ENCODE measurements at regions not wholly inside any gene's neighbourhood (a gene's known extent, or its start where the extent isn't known, plus 50 kb on each side); places are given as distances from the start of the nearest gene placed in this dataset.

DNA sequence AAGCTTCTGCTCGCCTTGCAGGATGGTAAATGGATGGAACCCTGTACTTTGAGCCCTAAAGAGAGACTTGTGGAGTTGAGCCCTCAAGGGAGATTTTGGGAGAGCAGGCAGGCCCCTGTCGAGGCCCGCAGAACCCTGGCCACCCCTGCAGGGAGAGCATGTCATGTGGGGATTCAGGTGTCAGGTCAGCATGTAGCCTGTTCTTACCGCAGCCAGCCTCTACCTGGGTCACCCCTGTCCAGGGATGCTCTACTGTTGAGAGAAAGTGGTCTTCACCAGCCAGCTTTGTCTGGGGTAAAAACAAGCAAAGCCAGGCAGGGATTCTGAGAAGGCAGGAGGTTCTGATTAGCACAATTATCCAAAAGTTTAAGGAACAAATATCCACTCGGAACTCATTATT, 55.6 kb upstream of the PROKR2 start:
- Histone ChIP-seq H3K27ac (ENCODE audit: low read depth, low read length, poor library complexity, severe bottlenecking) (no peak overlapping the region), H3K4me1 (ENCODE audit: insufficient read depth, low read length, poor library complexity, severe bottlenecking) (no peaks in the 10 kb centered on the region), H3K4me3 (ENCODE audit: low read depth, low read length, poor library complexity, severe bottlenecking) (no peak overlapping the region), H3K27me3 (replicated peaks; ENCODE audit: insufficient read depth, low read depth, low read length, poor library complexity) (peaks cover 24% of the 10 kb centered on the region), H3K9me3 (ENCODE audit: low read depth, low read length, poor library complexity, severe bottlenecking) (no peaks in the 10 kb centered on the region), H3K36me3 (ENCODE audit: insufficient read depth, low read length, poor library complexity, severe bottlenecking) (no peaks in the 10 kb centered on the region)
- DNase-seq (ENCODE audit: low spot score), result no peak
- CTCF ChIA-PET, result no interaction called here
- BruUV-seq (replicated peaks), result no TSS peak
- POLR2A ChIA-PET (ENCODE audit: low non-redundant PET), result no interaction called here
- intact Hi-C loops (cut with micrococcal nuclease; ENCODE audit: unreplicated experiment), result no loop called here
- no peak for TF ChIP-seq EZH2 (IDR thresholded peaks at IDR 0.05; ENCODE audit: borderline replicate concordance, low read depth, low read length, poor library complexity, severe bottlenecking)
- TF ChIP-seq, protein P1, sequence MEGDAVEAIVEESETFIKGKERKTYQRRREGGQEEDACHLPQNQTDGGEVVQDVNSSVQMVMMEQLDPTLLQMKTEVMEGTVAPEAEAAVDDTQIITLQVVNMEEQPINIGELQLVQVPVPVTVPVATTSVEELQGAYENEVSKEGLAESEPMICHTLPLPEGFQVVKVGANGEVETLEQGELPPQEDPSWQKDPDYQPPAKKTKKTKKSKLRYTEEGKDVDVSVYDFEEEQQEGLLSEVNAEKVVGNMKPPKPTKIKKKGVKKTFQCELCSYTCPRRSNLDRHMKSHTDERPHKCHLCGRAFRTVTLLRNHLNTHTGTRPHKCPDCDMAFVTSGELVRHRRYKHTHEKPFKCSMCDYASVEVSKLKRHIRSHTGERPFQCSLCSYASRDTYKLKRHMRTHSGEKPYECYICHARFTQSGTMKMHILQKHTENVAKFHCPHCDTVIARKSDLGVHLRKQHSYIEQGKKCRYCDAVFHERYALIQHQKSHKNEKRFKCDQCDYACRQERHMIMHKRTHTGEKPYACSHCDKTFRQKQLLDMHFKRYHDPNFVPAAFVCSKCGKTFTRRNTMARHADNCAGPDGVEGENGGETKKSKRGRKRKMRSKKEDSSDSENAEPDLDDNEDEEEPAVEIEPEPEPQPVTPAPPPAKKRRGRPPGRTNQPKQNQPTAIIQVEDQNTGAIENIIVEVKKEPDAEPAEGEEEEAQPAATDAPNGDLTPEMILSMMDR (conservative IDR thresholded peaks at IDR 0.05; ENCODE audit: low read depth, low read length), result no peak

DNA sequence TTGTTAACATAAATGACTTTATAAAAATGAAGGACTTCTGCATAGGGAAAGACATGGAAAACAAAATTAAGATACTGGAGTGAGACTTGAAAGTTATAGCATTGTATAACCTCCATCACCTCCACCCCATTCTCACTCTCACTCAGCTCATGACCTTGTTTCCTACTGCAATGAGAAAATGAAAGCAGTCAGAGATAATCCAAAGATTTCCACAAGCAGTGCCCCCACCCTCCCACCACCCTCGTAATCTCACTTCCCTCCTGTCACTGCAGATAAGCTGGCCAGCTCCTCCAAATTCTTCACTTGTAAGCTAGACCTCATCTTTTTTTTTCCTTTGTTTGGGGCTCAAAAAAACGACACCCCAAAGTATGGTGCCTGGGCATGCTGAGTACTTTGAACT, 52.9 kb upstream of the PROKR2 start:
- CTCF ChIA-PET, result no interaction called here
- intact Hi-C loops (cut with micrococcal nuclease; ENCODE audit: unreplicated experiment), result no loop called here
- POLR2A ChIA-PET (ENCODE audit: low non-redundant PET), result no interaction called here
- DNase-seq (ENCODE audit: low spot score), result no peak
- peaks cover 15% of the 10 kb centered on the region for H3K27me3 ChIP-seq (replicated peaks; ENCODE audit: insufficient read depth, low read depth, low read length, poor library complexity)
- H3K36me3 ChIP-seq (ENCODE audit: insufficient read depth, low read length, poor library complexity, severe bottlenecking), result no peaks in the 10 kb centered on the region
- BruUV-seq (replicated peaks), result no TSS peak
- H3K27ac ChIP-seq (ENCODE audit: low read depth, low read length, poor library complexity, severe bottlenecking), result no peak overlapping the region
- TF ChIP-seq EZH2 (IDR thresholded peaks at IDR 0.05; ENCODE audit: borderline replicate concordance, low read depth, low read length, poor library complexity, severe bottlenecking), result no peak
- TF ChIP-seq, protein P1 (conservative IDR thresholded peaks at IDR 0.05; ENCODE audit: low read depth, low read length), result no peak
- no peaks in the 10 kb centered on the region for H3K9me3 ChIP-seq (ENCODE audit: low read depth, low read length, poor library complexity, severe bottlenecking)
- H3K4me1 ChIP-seq (ENCODE audit: insufficient read depth, low read length, poor library complexity, severe bottlenecking), result no peaks in the 10 kb centered on the region
- H3K4me3 ChIP-seq (ENCODE audit: low read depth, low read length, poor library complexity, severe bottlenecking), result no peak overlapping the region

Measured in A673 (cell line).